NAMALWA (cell line): ENCODE measurements at regions not wholly inside any gene's neighbourhood (a gene's known extent, or its start where the extent isn't known, plus 50 kb on each side); places are given as distances from the start of the nearest gene placed in this dataset.
A peak's percentile ranks its signal among the peaks of the same experiment; 100 is the strongest.

Experiments
- DNase-seq: peaks from one replicate; pipeline ENCODE4 v3.0.0-alpha.2; 2015; ENCODE audit warnings: low spot score

GRCh38 chr15:89421219-89421618 is 75.2 kb downstream of the RHCG start:
- DNase-seq = no peak

GRCh38 chr15:89419370-89419984 is 76.9 kb downstream of the RHCG start:
- peak; percentile 50 for DNase-seq

DNA sequence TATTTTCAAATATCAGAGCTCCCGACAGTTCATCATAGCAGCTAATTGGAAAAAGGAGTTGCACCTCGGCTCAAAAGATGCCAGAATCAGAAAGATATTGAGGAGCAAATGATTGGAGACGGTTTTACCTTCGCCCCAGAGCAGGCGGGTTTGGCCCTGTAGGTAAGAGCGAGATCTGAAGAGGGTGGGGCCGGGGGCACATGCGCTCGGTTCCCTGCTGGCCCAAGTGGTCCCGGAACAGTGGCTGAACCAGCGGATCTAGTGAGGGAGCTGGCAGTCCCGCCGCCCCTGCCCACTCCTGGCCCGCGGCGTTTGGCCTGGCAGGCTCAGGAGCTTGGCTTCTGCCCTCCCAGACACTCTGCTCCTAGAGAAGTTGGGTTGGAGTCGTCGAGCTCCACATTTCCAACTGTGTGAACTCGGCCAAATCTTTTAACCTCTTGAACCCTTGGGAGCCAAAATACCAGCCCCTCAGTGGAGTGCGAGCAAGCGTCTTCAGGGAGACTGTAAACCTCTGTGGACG is 79.1 kb downstream of the RHCG start:
- no peak for DNase-seq

GRCh38 chr15:89416339-89417183 is 79.8 kb downstream of the RHCG start:
- peak; percentile 92 for DNase-seq

- no peak for DNase-seq
These were observed 79.9 kb upstream of the POLG start for GRCh38 chr15:89414571-89414970.

DNA sequence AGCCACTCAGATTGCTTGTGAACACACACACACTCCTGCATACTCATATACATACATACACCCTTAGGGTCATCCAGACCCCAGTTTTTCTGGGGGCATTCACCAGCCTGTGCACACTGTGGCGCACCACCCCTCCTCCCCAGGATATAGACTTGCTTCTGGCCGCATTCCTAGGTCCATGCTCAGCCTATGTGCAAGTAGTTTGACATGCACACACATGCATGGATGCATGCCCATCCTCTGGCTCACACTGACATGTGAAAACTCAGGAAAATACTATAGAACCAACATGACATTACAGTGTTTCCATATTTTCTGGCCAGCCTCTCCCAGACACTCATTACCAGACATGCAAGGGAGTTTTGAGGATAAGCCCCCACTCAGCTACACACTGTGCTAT is 79.3 kb upstream of the POLG start:
- DNase-seq = no peak

DNA sequence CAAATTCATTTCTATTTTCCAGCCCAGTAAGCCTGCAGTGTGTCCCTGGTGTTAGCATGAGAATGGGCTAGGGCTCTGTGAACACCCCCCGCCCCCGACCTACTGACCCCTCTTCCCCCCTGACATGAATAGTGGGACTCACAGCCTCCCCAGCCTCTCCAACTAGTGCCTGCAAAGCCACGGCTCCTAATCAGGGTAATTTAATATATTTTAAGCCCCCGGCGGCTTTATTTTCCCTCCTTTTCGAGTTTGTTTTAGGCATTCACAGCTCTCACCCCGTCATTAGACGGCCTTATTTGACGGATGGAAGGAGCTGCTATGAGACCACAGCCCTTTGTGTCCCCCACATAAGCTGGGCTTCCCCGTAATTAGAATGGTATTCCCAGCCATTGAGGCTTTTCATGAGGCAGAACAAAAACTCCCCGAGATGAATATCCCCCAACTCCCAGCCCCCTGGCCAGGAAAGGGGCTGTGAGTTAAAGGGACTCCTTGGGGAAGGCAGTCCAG is 78.3 kb upstream of the POLG start:
- DNase-seq = no peak

DNA sequence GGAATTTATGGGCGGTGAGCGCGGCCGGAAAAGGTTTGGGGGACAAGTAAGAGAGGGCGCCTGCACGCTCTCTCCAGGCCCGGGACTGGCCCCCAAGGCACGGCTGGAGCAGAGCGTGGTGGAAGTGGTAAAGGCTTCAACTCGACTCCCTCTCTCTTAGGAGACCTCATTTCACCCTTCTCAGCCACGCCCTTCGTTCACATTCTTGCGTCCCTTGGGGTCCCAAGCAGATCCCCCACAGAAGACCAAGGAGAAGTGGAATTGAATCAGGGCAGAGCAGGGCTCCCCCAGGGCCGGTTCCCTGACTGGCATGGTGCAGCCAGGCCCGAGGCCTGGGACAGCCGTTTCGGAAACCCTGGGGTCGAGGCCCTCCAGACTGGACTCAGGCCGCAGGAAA is 75.4 kb upstream of the POLG start:
- DNase-seq = no peak

DNA sequence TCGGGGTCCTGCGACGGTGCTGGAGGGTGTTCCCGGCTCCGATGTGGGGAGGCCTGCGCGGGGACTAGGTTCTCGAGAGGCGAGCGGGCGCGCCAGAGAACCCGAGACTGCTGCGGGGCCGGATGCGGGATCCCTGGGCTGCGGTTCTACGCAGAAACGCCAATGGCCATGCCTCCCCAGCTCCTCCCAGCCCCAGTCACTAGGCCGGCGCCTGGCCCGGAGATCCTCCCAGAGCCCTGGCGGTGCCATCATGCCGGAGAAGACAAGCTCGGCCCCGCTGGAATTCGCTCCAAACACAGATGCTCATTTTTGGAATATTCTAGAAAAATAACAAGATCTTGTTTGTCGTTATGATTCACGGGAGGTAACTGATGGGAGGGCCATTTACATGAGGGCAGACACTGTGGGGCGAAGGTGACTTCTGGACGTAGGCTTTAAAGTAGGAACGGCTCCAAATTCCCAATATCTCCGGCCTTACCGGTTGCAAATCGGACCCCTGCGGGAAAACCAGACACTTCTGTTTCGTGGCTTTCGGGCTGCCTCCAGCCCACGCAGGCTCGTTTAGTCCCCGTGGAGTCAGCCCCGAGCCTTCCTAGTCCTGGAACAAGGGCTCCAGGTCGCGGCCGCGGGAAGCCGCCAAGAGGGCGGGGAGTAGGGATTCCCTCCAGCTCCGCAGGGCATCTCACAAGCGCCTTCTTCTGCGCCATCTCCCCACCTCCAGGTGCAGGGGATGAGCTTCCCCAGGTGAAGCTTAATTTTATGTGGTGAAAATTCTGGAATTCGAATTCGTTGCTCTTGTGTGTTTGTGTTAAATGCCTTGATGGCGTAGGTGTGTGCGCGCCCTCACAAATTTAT is 74.8 kb upstream of the POLG start:
- DNase-seq = no peak

- DNase-seq = no peak
These were observed 74.0 kb upstream of the POLG start for GRCh38 chr15:89408372-89409183.

DNA sequence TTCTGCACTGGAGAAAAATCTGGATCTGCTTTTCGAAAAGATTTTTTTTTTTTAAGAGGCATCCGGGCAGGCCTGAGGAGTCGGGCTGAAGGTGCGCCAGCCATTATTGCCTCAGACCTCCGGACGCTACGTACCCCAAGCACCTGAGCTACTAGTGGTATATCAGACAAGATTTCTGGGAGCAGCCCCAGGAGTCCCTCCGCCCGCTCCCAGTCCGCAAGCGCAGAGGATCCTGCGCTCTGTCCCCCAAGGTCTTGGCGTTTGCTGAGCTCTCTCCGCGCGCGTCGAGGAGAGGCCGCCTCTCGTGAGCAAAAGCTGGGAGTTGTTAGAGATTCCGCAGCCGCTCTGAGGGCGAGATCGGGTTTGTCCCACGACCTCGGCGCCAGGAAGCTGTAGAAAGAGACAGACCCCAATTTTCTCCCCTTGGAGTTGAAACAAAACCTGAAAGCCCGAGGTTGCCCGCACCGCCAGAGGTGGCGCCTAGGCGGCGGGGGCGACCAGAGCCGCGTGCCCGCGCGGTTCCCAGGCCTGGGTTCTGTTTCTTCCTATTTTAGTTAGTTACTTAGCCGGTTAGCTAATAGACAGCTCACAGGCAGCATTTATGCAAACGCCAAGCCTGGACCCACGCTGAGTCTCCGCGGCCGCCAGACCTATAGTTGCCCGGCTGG is 72.5 kb upstream of the POLG start:
- DNase-seq = no peak

DNA sequence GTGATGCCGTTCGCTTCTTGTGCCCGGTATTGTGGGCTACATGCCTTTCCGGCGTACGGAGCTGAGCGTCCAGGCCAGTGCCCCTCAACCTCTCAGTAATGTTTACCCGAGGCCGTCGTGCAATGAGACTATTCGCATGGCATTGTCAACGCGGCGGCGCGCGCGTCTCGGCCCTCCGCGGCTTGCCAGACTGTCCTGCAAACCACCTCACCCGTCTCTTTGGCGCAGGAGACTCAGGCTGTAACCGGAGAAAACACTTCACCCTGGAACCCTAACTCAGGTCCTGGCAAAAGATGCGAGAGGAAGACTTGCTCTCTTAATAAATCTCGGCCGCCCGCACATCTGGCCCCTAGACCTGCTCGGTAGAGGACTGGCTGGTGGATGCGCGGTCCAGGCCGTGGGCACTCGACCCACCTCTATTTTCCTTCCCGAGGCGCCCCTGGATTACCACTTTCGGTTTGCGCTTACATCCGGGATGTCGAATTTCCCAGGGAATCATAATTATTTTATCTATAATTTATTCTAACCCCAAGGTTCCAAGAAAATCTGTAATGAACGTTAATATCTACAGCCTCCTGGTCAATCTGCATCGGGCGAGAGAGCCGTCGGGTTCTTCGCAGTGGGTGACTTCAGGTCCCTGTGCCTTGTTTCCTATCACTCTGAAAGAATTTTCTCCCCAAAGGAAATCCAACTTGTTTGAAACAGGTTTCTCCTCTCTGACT is 71.8 kb upstream of the POLG start:
- DNase-seq = no peak

GRCh38 chr15:89405494-89405893 is 70.9 kb upstream of the POLG start:
- no peak for DNase-seq

- no peak for DNase-seq
These were observed 69.4 kb upstream of the POLG start for GRCh38 chr15:89404023-89404422.

GRCh38 chr15:89402518-89402805 is 67.8 kb upstream of the POLG start:
- DNase-seq = no peak

DNA sequence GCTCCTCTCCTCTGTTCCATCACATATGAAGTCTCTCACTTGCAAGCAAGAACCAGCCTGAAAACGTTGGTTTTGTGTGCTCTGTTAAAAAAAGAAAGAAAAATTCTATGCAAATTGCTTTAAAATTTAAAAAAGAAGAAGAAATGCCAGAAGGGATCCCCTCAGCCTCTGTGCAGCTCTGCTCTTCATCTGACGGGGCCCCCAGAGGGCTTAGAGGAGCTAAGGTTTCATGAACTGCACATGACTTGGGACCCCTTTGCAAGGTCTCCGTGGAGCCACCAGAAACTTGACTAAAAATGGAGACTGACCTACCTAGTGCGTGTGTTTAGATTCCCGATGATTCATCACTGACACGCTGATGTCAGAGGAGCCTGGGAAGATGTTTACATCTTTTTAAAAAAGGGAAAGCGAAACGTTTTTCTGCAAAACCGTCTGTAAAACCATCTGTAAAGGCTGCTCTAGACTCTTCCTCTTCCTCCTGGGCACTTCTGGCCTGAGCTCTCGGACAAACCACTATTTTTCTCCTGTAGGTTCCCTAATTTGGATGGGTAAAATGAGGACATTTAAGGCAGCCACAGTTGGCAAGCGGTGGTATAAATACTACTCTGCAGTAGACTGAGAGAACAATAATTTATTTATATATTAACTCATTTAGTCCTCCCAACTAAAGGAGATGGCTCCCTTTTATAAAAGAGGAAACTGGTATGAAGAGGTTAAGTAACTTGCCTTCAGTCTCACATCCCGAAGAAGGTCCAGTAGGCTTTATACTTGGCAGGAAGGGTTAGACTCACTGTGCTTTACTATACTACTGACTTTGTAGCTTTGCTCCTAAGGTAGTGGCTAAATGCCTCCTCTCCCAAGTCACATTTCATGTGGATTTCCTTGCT is 67.2 kb upstream of the POLG start:
- DNase-seq = peak; percentile 45

DNA sequence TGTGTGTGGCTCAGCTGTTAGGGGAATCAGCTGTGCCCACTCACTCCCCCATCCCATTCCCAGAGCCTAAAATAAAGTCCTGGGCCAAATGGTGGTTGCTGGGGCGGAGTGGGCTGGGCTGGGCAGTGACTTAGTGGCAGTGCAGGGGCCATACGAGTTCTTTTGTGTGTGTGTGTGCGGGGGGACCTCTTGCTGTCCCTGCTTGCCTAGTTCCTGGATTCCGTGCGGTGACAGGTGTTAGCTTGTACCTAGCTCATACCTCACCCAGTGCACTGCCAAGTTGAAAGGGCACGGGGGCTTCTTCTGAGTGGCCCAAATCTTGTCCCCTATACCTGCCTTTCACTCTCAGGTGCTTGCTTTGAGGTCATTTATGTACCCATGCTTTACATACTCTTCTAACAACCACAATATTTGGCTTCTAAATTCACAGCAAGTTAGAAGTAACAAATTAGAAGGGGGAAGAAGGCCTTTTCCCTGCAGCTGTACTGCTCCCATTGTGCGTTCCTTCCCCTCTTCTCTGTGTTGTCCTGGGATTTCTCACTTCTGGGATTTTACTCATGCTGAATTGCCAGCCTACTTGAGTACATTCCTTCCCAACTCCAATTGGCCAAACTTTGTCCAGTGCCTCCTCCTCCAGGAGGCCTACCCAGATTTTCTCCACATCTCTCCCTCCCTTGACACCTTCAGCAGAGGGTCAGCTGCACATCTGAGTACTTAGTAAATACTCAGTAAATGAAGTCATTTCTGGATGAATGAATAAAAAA is 66.3 kb upstream of the POLG start:
- no peak for DNase-seq

DNA sequence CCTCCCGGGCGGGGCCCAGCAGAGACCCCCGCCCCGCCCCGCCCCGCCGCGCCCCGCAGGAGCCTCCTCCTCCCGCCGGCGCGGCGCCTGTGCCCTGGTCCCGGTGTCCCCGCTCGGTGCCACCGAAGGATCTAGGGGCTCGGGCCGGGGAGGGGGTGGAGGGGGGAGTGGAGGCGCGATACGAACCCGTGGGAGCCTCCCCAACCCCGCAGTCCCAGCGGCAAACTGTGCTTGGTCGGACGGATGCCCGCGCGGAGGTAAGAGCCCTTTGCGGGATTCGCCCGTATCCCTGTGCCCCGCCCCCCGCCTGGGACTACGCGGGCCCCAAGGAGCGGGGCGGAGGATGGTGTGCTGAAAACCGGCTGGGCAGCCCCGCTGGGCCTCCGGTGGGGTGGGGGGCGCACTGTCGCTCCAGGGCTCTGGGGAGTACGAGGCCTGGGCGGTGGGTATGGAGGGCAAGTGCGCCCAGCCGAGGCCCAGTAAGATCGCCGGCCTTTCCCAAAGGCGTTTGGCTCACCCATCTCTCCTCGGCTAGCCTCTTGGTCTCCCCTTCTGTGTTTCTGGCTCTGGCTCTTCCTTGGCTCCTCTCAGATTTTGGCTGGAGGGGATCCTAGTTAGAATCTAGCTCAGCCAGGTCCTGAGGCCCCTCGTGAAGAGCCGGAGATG is 65.6 kb upstream of the POLG start:
- DNase-seq = no peak
